H9 (cell line): ENCODE measurements at regions not wholly inside any gene's neighbourhood (a gene's known extent, or its start where the extent isn't known, plus 50 kb on each side); places are given as distances from the start of the nearest gene placed in this dataset.

ENCODE experiments used
- DNase-seq: peaks from one replicate; pipeline ENCODE4 v3.0.0-alpha.2; 2017
- H2AFZ ChIP-seq: one replicate; pipeline ENCODE4 v1.6.1; 2013; ENCODE audit warnings: mild to moderate bottlenecking, low read length, control low read depth, moderate library complexity
- H2AK5ac ChIP-seq: 2 replicates; pipeline ENCODE4 v1.6.1; 2013; ENCODE audit warnings: low read length, control low read depth, mixed read lengths; ENCODE audit not compliant: insufficient read length
- H2BK120ac ChIP-seq: one replicate; pipeline ENCODE4 v1.6.1; 2013; ENCODE audit warnings: low read depth, mild to moderate bottlenecking, low read length, control low read depth, inconsistent platforms; ENCODE audit not compliant: poor library complexity, severe bottlenecking
- H2BK12ac ChIP-seq: 2 replicates; pipeline ENCODE4 v1.6.1; 2013; ENCODE audit warnings: low read length, control low read depth, mixed read lengths, low read depth; ENCODE audit not compliant: insufficient read length
- H2BK15ac ChIP-seq: 2 replicates; pipeline ENCODE4 v1.6.1; 2013; ENCODE audit warnings: low read depth, low read length, control low read depth
- H2BK20ac ChIP-seq: one replicate; pipeline ENCODE4 v1.6.1; 2013; ENCODE audit warnings: low read depth, mild to moderate bottlenecking, low read length, control low read depth, inconsistent platforms; ENCODE audit not compliant: poor library complexity, severe bottlenecking
- H2BK5ac ChIP-seq: 2 replicates; pipeline ENCODE4 v1.6.1; 2013; ENCODE audit warnings: low read length, control low read depth, mixed read lengths; ENCODE audit not compliant: insufficient read length
- H3K14ac ChIP-seq: 2 replicates; pipeline ENCODE4 v1.6.1; 2013; ENCODE audit warnings: low read length, control low read depth; ENCODE audit not compliant: insufficient read depth
- H3K18ac ChIP-seq: 2 replicates; pipeline ENCODE4 v1.6.1; 2013; ENCODE audit warnings: low read depth, mild to moderate bottlenecking, mixed read lengths, low read length, control low read depth; ENCODE audit not compliant: insufficient read length
- H3K23ac ChIP-seq: 2 replicates; pipeline ENCODE4 v1.6.1; 2013; ENCODE audit warnings: low read length, control low read depth, mixed read lengths, low read depth; ENCODE audit not compliant: insufficient read length
- H3K23me2 ChIP-seq: 2 replicates; pipeline ENCODE4 v1.6.1; 2013; ENCODE audit warnings: low read depth, mild to moderate bottlenecking, mixed read lengths, low read length, control low read depth; ENCODE audit not compliant: insufficient read length, poor library complexity, severe bottlenecking
- H3K27ac ChIP-seq: 2 replicates; pipeline ENCODE4 v1.5.1; 2013; ENCODE audit warnings: low read length, control low read depth, mixed read lengths, low read depth; ENCODE audit not compliant: insufficient read length
- H3K27me3 ChIP-seq: 2 replicates; pipeline ENCODE4 v1.6.1; 2013; ENCODE audit warnings: low read length, control low read depth, inconsistent platforms; ENCODE audit not compliant: insufficient read depth
- H3K4ac ChIP-seq: 2 replicates; pipeline ENCODE4 v1.6.1; 2013; ENCODE audit warnings: low read depth, mild to moderate bottlenecking, control low read depth, inconsistent platforms, low read length, moderate library complexity
- H3K4me1 ChIP-seq: 2 replicates; pipeline ENCODE4 v1.6.1; 2013; ENCODE audit warnings: low read length, control low read depth, inconsistent platforms; ENCODE audit not compliant: insufficient read depth
- H3K4me2 ChIP-seq: 2 replicates; pipeline ENCODE4 v1.6.1; 2013; ENCODE audit warnings: low read length, control low read depth, mixed read lengths; ENCODE audit not compliant: insufficient read length, insufficient read depth
- H3K56ac ChIP-seq: 2 replicates; pipeline ENCODE4 v1.6.1; 2013; ENCODE audit warnings: low read depth, mild to moderate bottlenecking, mixed read lengths, low read length, control low read depth; ENCODE audit not compliant: insufficient read length
- H3K79me1 ChIP-seq: 2 replicates; pipeline ENCODE4 v1.6.1; 2013; ENCODE audit warnings: low read depth, mild to moderate bottlenecking, moderate library complexity, low read length, control low read depth, inconsistent platforms; ENCODE audit not compliant: insufficient read depth, poor library complexity, severe bottlenecking
- H3K79me2 ChIP-seq: 2 replicates; pipeline ENCODE4 v1.6.1; 2013; ENCODE audit warnings: low read length, control low read depth, inconsistent platforms; ENCODE audit not compliant: insufficient read depth
- H3K9ac ChIP-seq: 2 replicates; pipeline ENCODE4 v1.6.1; 2013; ENCODE audit warnings: low read length, control low read depth, mixed read lengths; ENCODE audit not compliant: insufficient read length; ENCODE audit errors: extremely low read depth
- H3K9me3 ChIP-seq: one replicate; pipeline ENCODE4 v1.6.1; 2013; ENCODE audit warnings: low read depth, low read length, inconsistent platforms; ENCODE audit not compliant: control insufficient read depth
- H3T11ph ChIP-seq: one replicate; pipeline ENCODE4 v1.6.1; 2013; ENCODE audit warnings: mild to moderate bottlenecking, low read length, control low read depth, inconsistent platforms
- H4K20me1 ChIP-seq: one replicate; pipeline ENCODE4 v1.6.1; 2013; ENCODE audit not compliant: control insufficient read depth, insufficient read length, insufficient read depth
- H4K5ac ChIP-seq: 2 replicates; pipeline ENCODE4 v1.6.1; 2013; ENCODE audit warnings: low read depth, mild to moderate bottlenecking, mixed read lengths, low read length, control low read depth; ENCODE audit not compliant: insufficient read length
- H4K8ac ChIP-seq: replicated peaks from 2 replicates; pipeline ENCODE4 v1.6.1; 2013; ENCODE audit warnings: low read length, control low read depth, mixed read lengths, low read depth; ENCODE audit not compliant: insufficient read length
- H4K91ac ChIP-seq: 2 replicates; pipeline ENCODE4 v1.6.1; 2013; ENCODE audit warnings: low read depth, mild to moderate bottlenecking, moderate library complexity, mixed read lengths, low read length, control low read depth; ENCODE audit not compliant: insufficient read length
- H3K27ac Mint-ChIP-seq, 3 experiments: 2 replicates in 2 of 3; 3 replicates in 1 of 3; pipeline ENCODE4 v1.8.0; 2020 to 2021; ENCODE audit warnings: mixed read lengths in 3 of 3, mild to moderate bottlenecking in 1 of 3, moderate library complexity in 1 of 3
- H3K27me3 Mint-ChIP-seq: 2 replicates; pipeline ENCODE4 v1.8.0; 2021; ENCODE audit warnings: low read depth, mild to moderate bottlenecking, moderate library complexity, mixed read lengths
- H3K36me3 Mint-ChIP-seq, 3 experiments: 2 replicates in 2 of 3; 3 replicates in 1 of 3; pipeline ENCODE4 v1.8.0; 2020 to 2021; ENCODE audit warnings: low read depth in 3 of 3, mixed read lengths in 3 of 3; ENCODE audit not compliant: insufficient read depth in 1 of 3
- H3K4me1 Mint-ChIP-seq, 2 experiments: 2 replicates each; pipeline ENCODE4 v1.8.0; 2020; ENCODE audit warnings: mixed read lengths in 2 of 2
- H3K4me3 Mint-ChIP-seq, 2 experiments: 2 replicates in 1 of 2; 3 replicates in 1 of 2; pipeline ENCODE4 v1.8.0; 2020 to 2021; ENCODE audit warnings: mild to moderate bottlenecking in 2 of 2, mixed read lengths in 2 of 2, moderate library complexity in 1 of 2
- H3K9me3 Mint-ChIP-seq, 2 experiments: 2 replicates in 1 of 2; 3 replicates in 1 of 2; pipeline ENCODE4 v1.8.0; 2020; ENCODE audit warnings: mild to moderate bottlenecking in 2 of 2, mixed read lengths in 2 of 2, moderate library complexity in 1 of 2
- WGBS: extraction: QIAGEN DNeasy Blood & Tissue Kit; methylation state at CpG from one replicate; pipeline ENCODE4 v1.1.7; 2013; ENCODE audit warnings: missing lambda C conversion rate, low lambda C conversion rate, mixed read lengths; ENCODE audit not compliant: insufficient read length; ENCODE audit errors: extremely low coverage; 5-methylcytosine and 5-hydroxymethylcytosine counted together
- TF ChIP-seq, protein P1 (sequence below): fragments of 200-600 bp; sonication (generic); conservative IDR thresholded peaks from 3 replicates; pipeline ENCODE4 v1.8.0; 2021; ENCODE audit warnings: antibody characterized with exemption, mild to moderate bottlenecking

- H3K9me3 ChIP-seq, result no peaks in the 10 kb centered on the region
- H4K5ac ChIP-seq, result no peak overlapping the region
- H4K8ac ChIP-seq, result no peak overlapping the region
- peaks cover 2% of the 10 kb centered on the region for H3K23me2 ChIP-seq
- H3K23ac ChIP-seq, result no peak overlapping the region
- TF ChIP-seq, protein P1, sequence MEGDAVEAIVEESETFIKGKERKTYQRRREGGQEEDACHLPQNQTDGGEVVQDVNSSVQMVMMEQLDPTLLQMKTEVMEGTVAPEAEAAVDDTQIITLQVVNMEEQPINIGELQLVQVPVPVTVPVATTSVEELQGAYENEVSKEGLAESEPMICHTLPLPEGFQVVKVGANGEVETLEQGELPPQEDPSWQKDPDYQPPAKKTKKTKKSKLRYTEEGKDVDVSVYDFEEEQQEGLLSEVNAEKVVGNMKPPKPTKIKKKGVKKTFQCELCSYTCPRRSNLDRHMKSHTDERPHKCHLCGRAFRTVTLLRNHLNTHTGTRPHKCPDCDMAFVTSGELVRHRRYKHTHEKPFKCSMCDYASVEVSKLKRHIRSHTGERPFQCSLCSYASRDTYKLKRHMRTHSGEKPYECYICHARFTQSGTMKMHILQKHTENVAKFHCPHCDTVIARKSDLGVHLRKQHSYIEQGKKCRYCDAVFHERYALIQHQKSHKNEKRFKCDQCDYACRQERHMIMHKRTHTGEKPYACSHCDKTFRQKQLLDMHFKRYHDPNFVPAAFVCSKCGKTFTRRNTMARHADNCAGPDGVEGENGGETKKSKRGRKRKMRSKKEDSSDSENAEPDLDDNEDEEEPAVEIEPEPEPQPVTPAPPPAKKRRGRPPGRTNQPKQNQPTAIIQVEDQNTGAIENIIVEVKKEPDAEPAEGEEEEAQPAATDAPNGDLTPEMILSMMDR, result no peak
- no peak overlapping the region; the same call in 1 of the 2 replicates for H3K14ac ChIP-seq
- peaks cover 20% of the 10 kb centered on the region for H3K4me1 ChIP-seq
- H4K91ac ChIP-seq, result no peak overlapping the region
- H3K27me3 Mint-ChIP-seq, result no peaks in the 10 kb centered on the region
- no peaks in the 10 kb centered on the region for H3K27me3 ChIP-seq
- H3K79me1 ChIP-seq, result peaks cover 15% of the 10 kb centered on the region
- H2AK5ac ChIP-seq, result no peak overlapping the region
- no peak overlapping the region for H2AFZ ChIP-seq
- no peak overlapping the region for H3K4me2 ChIP-seq
- no peak overlapping the region for H2BK12ac ChIP-seq
- peak overlapping the region; percentile 13 to 15; a peak in 2 of 5 replicates for H3K4me3 Mint-ChIP-seq
- no peak overlapping the region for H2BK15ac ChIP-seq
- no peak overlapping the region for H3K27ac ChIP-seq
- H4K20me1 ChIP-seq, result no peaks in the 10 kb centered on the region
- H2BK20ac ChIP-seq, result no peak overlapping the region
- WGBS, result no CpG with 5 or more reads among the region's 3 CpGs
- H3K56ac ChIP-seq, result no peak overlapping the region
- no peak overlapping the region for H3K18ac ChIP-seq
- H3K9me3 Mint-ChIP-seq, result no peaks in the 10 kb centered on the region; a peak in 1 of 5 replicates
- DNase-seq, result no peak
- H3K79me2 ChIP-seq, result peaks cover 12% of the 10 kb centered on the region; the same call in 1 of the 2 replicates
- no peak overlapping the region for H3K4ac ChIP-seq
- H3K9ac ChIP-seq, result no peak overlapping the region
- no peak overlapping the region for H3T11ph ChIP-seq
- no peak overlapping the region for H2BK5ac ChIP-seq
- no peak overlapping the region for H2BK120ac ChIP-seq
- H3K36me3 Mint-ChIP-seq, result peaks cover 25 to 31% (median 25%) of the 10 kb centered on the region in 3 experiments; a peak in 6 of 7 replicates
- H3K27ac Mint-ChIP-seq, result peak overlapping the region; percentile 60 to 91 (median 70)
- H3K4me1 Mint-ChIP-seq, result peaks cover 41 to 42% of the 10 kb centered on the region in 2 experiments
Measured at GRCh38 chr22:42217019-42217751, 53.3 kb downstream of the TCF20 start.
